ENCODE measurements at regions not wholly inside any gene's neighbourhood (a gene's known extent, or its start where the extent isn't known, plus 50 kb on each side); places are given as distances from the start of the nearest gene placed in this dataset.
"Not testable (repeated sequence)": the region's sequence is repeated elsewhere in the genome, so short reads cannot be mapped to it uniquely, and the experiment has no call there.

DNA sequence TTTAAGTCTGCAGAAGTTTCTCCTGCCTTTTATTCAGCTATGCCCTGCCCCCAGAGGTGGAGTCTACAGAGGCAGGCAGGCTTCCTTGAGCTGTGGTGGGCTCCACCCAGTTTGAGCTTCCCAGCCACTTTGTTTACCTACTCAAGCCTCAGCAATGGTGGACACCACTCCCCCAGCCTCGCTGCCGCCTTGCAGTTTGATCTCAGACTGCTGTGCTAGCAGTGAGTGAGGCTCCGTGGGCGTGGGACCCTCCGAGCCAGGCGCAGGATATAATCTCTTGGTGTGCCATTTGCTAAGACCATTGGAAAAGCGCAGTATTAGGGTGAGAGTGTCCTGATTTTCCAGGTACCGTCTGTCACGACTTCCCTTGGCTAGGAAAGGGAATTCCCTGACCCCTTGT is 171.0 kb upstream of the DCAF8L1 start:
- H3K27me3 ChIP-seq (ENCODE audit: control insufficient read depth, insufficient read depth, low read length); H3K4me3 ChIP-seq (ENCODE audit: insufficient read depth, low read depth, low read length); DNase-seq; H3K36me3 ChIP-seq (replicated peaks; ENCODE audit: control insufficient read depth, insufficient read depth, low read length): not testable (repeated sequence)

DNA sequence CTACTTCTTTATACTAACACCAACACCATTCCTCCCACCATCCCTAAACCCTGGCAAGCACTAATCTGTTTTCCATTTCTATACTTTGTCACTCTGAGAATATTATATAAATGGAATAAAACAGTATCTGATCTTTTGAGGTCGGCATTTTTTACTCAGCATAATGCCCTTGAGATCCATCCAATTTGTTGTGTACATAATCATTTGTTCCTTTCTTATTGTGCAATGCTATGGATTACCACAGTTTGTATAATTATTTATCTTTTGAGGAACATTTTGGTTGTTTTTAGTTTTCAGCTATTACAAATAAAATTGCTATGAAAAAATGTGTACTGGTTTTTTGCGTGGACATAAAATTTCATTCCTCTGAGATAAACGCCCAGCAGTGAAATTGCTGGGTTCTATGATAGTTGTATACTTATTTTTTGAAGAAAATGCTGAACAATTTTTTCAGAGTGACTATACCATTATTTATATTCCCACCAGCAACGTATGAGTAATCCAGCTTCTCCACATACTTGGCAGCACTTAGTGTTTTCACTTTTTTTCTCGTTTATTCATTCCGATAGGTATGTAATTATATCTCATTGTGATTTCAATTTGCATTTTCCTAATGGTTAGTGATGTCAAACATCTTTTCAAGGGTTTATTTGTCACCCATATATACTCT is 154.3 kb upstream of the DCAF8L1 start:
- Histone ChIP-seq H3K27me3 (ENCODE audit: control insufficient read depth, insufficient read depth, low read length) (no peaks in the 10 kb centered on the region), H3K4me3 (ENCODE audit: insufficient read depth, low read depth, low read length) (no peak overlapping the region), H3K36me3 (replicated peaks; ENCODE audit: control insufficient read depth, insufficient read depth, low read length) (no peaks in the 10 kb centered on the region)
- DNase-seq = no peak

GRCh38 chrX:28133763-28134162 is 152.5 kb upstream of the DCAF8L1 start:
- H3K4me3 ChIP-seq (ENCODE audit: insufficient read depth, low read depth, low read length) = no peak overlapping the region
- no peak for DNase-seq
- peaks cover 6% of the 10 kb centered on the region for H3K27me3 ChIP-seq (ENCODE audit: control insufficient read depth, insufficient read depth, low read length)
- no peaks in the 10 kb centered on the region for H3K36me3 ChIP-seq (replicated peaks; ENCODE audit: control insufficient read depth, insufficient read depth, low read length)

DNA sequence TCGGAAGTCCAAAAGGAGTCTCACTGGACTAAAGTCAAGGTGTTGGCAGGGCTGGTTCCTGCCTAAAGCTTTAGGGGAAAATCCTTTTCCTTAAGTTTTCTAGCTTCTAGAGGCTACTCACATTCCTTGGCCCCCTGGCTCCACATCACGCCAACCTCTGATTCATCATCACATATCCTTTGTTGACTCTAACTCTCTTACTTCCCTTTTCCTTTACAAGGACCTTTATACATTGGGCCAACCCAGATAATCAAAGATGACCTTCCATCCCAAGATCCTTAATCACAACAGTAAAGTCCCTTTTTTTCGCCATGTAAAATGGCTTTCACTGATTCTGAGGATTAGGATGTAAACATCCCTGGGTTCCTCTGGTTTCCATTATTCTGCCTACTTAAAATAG is 146.4 kb upstream of the DCAF8L1 start:
- Histone ChIP-seq H3K4me3 (ENCODE audit: insufficient read depth, low read depth, low read length) (no peak overlapping the region), H3K27me3 (ENCODE audit: control insufficient read depth, insufficient read depth, low read length) (peaks cover 49% of the 10 kb centered on the region), H3K36me3 (replicated peaks; ENCODE audit: control insufficient read depth, insufficient read depth, low read length) (no peaks in the 10 kb centered on the region)
- no peak for DNase-seq

- DNase-seq = peak; percentile 8
- Histone ChIP-seq H3K27me3 (ENCODE audit: control insufficient read depth, insufficient read depth, low read length) (peaks cover 49% of the 10 kb centered on the region), H3K36me3 (replicated peaks; ENCODE audit: control insufficient read depth, insufficient read depth, low read length) (no peaks in the 10 kb centered on the region), H3K4me3 (ENCODE audit: insufficient read depth, low read depth, low read length) (no peak overlapping the region)
These were observed 145.6 kb upstream of the DCAF8L1 start for GRCh38 chrX:28126886-28127285.

DNA sequence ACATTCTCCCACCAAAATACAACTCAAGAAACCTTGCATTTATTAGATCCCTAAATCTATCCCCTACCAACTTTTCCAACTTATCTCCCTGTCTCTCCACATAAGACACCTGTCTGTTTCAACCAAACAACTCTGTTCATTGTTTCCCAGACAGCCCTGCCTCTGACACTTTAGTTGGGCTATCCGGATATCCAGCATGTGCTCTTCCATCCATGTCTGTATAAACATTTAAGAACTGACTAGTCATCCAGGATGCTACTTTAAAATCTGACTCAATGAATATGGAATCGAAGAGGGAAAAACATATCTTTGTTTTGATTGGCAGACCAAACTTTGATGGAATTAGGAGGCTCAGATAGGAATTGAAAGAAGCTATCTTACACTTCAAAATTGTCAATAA is 143.2 kb upstream of the DCAF8L1 start:
- H3K4me3 ChIP-seq (ENCODE audit: insufficient read depth, low read depth, low read length) = no peak overlapping the region
- H3K36me3 ChIP-seq (replicated peaks; ENCODE audit: control insufficient read depth, insufficient read depth, low read length) = no peaks in the 10 kb centered on the region
- peaks cover 45% of the 10 kb centered on the region for H3K27me3 ChIP-seq (ENCODE audit: control insufficient read depth, insufficient read depth, low read length)
- DNase-seq = no peak

DNA sequence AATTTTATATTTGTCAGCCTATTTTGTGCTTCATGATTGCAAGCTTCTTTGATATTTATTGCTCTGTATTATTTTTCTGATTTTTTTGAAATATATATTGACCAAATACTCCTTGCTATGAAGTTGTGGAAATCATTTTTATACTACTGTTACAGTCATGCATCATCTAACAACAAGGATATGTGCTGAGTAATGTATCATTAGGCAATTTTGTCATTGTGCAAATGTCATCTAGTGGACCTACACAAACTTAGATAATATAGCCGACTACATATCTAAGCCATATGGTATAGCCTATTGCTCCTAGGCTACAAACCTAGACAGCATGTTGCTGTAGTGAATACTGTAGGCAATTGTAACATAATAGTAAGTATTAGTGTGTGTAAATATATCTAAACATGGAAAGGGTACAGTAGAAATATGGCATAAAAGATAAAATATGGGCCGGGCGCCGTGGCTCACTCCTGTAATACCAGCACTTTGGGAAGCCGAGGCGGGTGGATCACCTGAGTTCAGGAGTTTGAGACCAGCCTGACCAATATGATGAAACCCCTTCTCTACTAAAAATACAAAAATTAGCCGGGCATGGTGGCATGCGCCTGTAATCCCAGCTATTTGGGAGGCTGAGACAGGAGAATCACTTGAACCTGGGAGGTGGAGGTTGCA is 139.5 kb upstream of the DCAF8L1 start:
- not testable (repeated sequence) for H3K36me3 ChIP-seq (replicated peaks; ENCODE audit: control insufficient read depth, insufficient read depth, low read length); DNase-seq; H3K4me3 ChIP-seq (ENCODE audit: insufficient read depth, low read depth, low read length)
- H3K27me3 ChIP-seq (ENCODE audit: control insufficient read depth, insufficient read depth, low read length) = peaks cover 26% of the 10 kb centered on the region

DNA sequence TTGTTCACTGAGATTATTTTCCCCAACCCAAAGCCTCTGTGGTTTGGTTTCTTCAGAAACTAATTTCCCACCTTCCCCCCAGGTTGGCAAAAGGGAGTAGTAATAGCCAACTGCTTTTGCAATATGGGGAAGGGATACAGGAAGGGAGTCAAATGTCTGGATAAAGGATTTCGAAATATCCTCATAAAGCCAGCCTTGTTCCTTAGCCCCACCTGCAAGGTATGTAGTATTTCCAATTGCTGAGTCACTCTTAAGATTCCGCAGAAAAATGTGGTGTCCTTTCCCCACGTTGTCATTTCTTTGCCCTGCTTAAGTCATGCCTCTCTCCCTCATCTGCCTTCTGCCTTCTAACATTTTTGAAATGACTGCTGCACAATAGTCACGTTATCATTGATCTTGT is 138.8 kb upstream of the DCAF8L1 start:
- H3K36me3 ChIP-seq (replicated peaks; ENCODE audit: control insufficient read depth, insufficient read depth, low read length) = no peaks in the 10 kb centered on the region
- peaks cover 20% of the 10 kb centered on the region for H3K27me3 ChIP-seq (ENCODE audit: control insufficient read depth, insufficient read depth, low read length)
- no peak overlapping the region for H3K4me3 ChIP-seq (ENCODE audit: insufficient read depth, low read depth, low read length)
- no peak for DNase-seq

DNA sequence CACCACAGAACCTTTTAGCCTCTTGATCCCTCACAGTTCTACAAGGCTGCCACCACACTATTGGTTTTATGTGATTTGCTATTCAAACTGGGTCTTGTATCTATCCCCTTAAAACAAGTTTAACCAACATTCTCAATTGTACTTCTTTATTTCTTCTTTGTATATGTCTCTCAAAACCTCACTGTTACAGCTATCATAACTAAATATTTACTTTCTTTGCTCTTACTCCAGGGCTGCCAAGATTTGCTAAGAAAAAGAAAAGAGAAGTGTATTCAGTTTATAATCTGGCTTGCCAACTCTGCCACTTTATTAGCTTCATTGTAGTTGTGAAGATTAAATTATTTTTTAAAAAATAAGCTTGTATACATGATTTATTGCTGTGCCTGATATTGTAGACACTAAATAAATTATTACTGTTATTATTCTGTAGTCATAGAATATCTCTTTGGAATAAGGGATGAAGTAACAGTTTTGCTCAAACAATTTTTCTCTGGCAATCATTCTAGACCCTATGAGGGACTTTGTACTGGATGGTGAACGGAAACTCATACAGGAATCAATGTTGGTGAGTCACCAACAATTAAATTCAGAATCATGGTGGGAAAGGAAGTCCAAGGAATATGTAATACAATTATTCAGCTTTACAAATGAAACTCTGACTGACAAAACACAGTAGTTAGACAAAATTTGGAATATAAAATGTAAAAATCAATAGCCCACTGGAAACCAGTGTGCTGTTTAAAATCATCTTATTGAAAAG is 127.1 kb upstream of the DCAF8L1 start:
- H3K27me3 ChIP-seq (ENCODE audit: control insufficient read depth, insufficient read depth, low read length) = no peaks in the 10 kb centered on the region
- H3K4me3 ChIP-seq (ENCODE audit: insufficient read depth, low read depth, low read length) = no peak overlapping the region
- no peak for DNase-seq
- H3K36me3 ChIP-seq (replicated peaks; ENCODE audit: control insufficient read depth, insufficient read depth, low read length) = no peaks in the 10 kb centered on the region

DNA sequence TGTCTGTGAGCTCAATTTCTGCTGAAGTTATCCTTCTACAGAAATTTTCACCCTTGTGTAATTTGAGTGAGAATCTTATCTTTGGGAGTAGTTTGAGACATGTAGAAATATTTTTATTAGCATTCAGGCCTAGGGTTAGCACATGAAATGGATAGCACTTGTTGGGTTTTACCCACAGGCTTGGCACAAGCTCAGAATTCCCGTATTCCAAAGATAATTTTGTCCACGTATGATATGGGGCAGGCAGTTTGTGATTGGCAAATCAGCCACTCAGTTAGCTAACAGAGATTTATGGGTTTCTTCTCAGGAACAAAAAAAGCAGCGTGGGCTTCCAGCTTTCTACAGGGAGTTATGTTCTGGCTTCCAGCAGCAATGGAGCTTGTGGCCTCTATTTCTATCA is 117.9 kb upstream of the DCAF8L1 start:
- Histone ChIP-seq H3K36me3 (replicated peaks; ENCODE audit: control insufficient read depth, insufficient read depth, low read length) (no peaks in the 10 kb centered on the region), H3K27me3 (ENCODE audit: control insufficient read depth, insufficient read depth, low read length) (no peaks in the 10 kb centered on the region), H3K4me3 (ENCODE audit: insufficient read depth, low read depth, low read length) (no peak overlapping the region)
- no peak for DNase-seq

DNA sequence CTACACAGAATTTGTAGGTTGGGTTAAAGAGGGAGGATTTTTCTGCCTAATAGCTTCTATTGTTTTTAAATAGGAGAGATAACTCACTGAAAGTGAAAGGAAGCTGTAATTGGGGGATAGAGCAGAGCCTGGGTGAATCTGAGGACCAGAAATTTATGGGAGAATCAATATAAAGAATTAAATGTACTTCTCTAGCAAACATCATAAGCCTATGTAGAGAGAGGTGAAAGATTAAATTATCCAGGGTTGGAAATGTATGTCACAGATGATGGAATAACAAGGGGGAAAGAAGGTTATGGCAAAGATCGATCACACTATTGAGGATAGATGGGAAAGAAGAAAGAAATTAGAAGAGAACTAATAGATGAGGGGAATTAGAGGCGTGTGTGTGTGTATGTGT is 104.4 kb upstream of the DCAF8L1 start:
- Histone ChIP-seq H3K4me3 (ENCODE audit: insufficient read depth, low read depth, low read length) (no peak overlapping the region), H3K27me3 (ENCODE audit: control insufficient read depth, insufficient read depth, low read length) (no peaks in the 10 kb centered on the region), H3K36me3 (replicated peaks; ENCODE audit: control insufficient read depth, insufficient read depth, low read length) (no peaks in the 10 kb centered on the region)
- DNase-seq = no peak

DNA sequence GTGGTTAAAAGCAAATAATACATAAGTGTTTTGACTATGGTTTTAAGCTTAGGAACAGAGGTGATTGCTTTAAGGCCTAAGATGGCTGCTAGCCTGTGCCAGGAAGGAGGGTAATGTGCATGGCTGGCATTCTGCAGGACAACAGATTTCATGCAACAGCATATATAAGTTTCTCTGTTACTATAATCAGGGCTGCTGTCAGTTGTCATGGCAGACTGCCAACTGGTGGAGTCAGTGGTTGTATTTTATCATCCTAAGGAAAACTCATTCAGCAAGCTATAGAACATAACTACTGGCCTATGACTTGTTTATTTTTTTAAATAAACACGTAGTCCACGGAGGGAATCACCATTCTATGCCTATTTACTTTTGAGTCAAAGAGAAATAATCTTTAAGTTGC is 77.7 kb upstream of the DCAF8L1 start:
- no peaks in the 10 kb centered on the region for H3K36me3 ChIP-seq (replicated peaks; ENCODE audit: control insufficient read depth, insufficient read depth, low read length)
- DNase-seq = no peak
- H3K27me3 ChIP-seq (ENCODE audit: control insufficient read depth, insufficient read depth, low read length) = no peaks in the 10 kb centered on the region
- H3K4me3 ChIP-seq (ENCODE audit: insufficient read depth, low read depth, low read length) = no peak overlapping the region

GRCh38 chrX:28042826-28043564 is 61.7 kb upstream of the DCAF8L1 start:
- H3K36me3 ChIP-seq (replicated peaks; ENCODE audit: control insufficient read depth, insufficient read depth, low read length) = no peaks in the 10 kb centered on the region
- no peak overlapping the region for H3K4me3 ChIP-seq (ENCODE audit: insufficient read depth, low read depth, low read length)
- no peak for DNase-seq
- H3K27me3 ChIP-seq (ENCODE audit: control insufficient read depth, insufficient read depth, low read length) = no peaks in the 10 kb centered on the region

DNA sequence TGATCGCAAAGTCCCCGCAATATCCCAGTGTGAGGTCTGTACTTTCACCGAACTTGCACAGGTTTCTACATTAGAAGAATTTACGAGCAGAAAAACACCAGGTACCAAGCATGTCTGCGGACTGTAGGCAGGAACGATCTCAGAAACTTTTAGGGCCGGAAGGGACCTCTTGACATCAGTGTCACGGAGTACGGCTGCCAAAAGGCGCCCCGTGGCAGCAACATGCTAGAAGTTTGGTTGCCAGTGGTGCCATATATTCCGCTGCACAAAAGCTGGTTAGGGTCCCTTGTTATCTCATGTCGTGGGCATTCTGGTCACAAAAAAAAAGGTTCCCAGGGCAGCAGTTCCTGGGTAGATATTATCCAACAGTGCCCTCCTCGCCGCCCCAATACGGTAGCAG is 61.0 kb upstream of the DCAF8L1 start:
- no peak for DNase-seq
- Histone ChIP-seq H3K36me3 (replicated peaks; ENCODE audit: control insufficient read depth, insufficient read depth, low read length) (no peaks in the 10 kb centered on the region), H3K4me3 (ENCODE audit: insufficient read depth, low read depth, low read length) (no peak overlapping the region), H3K27me3 (ENCODE audit: control insufficient read depth, insufficient read depth, low read length) (no peaks in the 10 kb centered on the region)

- H3K36me3 ChIP-seq (replicated peaks; ENCODE audit: control insufficient read depth, insufficient read depth, low read length) = no peaks in the 10 kb centered on the region
These were observed 58.0 kb upstream of the DCAF8L1 start for GRCh38 chrX:28039258-28039657.

More at GRCh38 chrX:28039258-28039657, 58.0 kb upstream of the DCAF8L1 start:
- DNase-seq = no peak
- Histone ChIP-seq H3K27me3 (ENCODE audit: control insufficient read depth, insufficient read depth, low read length) (no peaks in the 10 kb centered on the region), H3K4me3 (ENCODE audit: insufficient read depth, low read depth, low read length) (no peak overlapping the region)
